ENCODE measurements at regions not wholly inside any gene's neighbourhood (a gene's known extent, or its start where the extent isn't known, plus 50 kb on each side); places are given as distances from the start of the nearest gene placed in this dataset.
"Not testable (repeated sequence)": the region's sequence is repeated elsewhere in the genome, so short reads cannot be mapped to it uniquely, and the experiment has no call there.

DNA sequence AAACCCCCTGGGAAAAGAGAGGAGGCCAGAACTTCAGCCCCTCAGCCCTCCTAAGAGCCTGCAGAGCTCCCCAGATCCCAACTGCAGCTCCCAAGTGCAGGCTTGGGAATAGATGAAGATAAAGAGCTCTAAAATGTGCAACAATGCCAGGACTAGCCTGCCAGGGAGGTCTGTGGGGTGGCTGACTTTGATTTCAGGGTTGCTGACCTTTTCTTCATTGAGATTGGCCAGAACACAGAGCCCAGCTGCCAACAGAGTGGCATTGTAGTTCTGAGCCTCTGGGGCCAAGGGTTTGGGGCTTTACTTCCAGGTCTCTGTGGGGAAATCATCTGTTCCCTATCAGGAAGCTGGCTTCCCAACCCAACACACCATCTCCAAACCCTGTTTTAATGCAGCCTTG lies 120.6 kb downstream of the COPRS start:
- H3K4me3 ChIP-seq (ENCODE audit: low read depth, low read length), result no peak overlapping the region
- TF ChIP-seq CTCF (conservative IDR thresholded peaks at IDR 0.05; ENCODE audit: low read depth, low read length), result no peak
- no peak for DNase-seq (ENCODE audit: low read depth)

GRCh38 chr17:31738067-31738466 lies 121.0 kb downstream of the COPRS start:
- no peak overlapping the region for H3K4me3 ChIP-seq (ENCODE audit: low read depth, low read length)
- TF ChIP-seq CTCF (conservative IDR thresholded peaks at IDR 0.05; ENCODE audit: low read depth, low read length), result no peak
- DNase-seq (ENCODE audit: low read depth), result no peak

GRCh38 chr17:31736855-31737625 lies 122.0 kb downstream of the COPRS start:
- no peak overlapping the region for H3K4me3 ChIP-seq (ENCODE audit: low read depth, low read length)
- no peak for TF ChIP-seq CTCF (conservative IDR thresholded peaks at IDR 0.05; ENCODE audit: low read depth, low read length)
- DNase-seq (ENCODE audit: low read depth), result no peak

DNA sequence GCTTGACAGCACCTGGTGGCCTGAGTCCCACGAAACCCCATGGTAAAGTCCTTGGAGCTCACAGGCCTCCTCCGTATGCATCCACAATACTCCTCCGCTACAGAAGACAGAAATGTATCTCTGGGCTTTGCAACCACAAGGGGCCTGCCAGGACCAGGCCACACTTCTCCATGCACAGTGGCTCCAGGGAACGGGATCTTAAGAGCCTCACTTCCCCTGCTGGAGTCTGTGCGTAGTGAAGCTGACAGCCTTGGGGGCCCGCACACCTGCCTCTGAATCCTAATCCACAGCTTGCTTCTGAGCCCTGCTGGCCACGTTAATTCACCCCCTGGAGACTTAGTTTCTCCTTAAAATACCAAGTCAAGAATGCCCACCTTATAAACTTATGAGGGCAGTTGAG lies 125.7 kb downstream of the COPRS start:
- no peak for DNase-seq (ENCODE audit: low read depth)
- TF ChIP-seq CTCF (conservative IDR thresholded peaks at IDR 0.05; ENCODE audit: low read depth, low read length), result no peak
- no peak overlapping the region for H3K4me3 ChIP-seq (ENCODE audit: low read depth, low read length)

GRCh38 chr17:31731585-31732154 lies 127.4 kb downstream of the COPRS start:
- not testable (repeated sequence) for DNase-seq (ENCODE audit: low read depth); H3K4me3 ChIP-seq (ENCODE audit: low read depth, low read length)

DNA sequence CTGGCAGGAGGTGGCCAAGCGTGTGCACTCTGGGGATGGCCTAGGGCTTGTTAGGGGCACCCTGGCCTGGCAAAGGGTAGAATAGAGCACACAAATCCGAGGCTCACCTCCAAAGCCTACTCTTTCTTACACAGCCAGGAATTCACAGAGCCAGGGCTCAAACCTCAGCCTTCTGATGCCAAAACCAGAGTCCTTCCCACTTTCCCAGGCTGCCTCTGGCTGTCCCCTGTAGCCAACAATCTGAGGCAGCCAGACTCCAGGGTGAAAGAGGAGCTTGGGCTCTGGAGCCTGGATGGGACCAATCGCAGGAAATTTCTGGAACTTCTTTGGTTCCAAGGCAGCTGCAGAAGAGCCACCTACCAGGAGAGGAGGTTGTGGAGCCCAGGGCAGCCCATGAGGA lies 127.9 kb downstream of the COPRS start:
- no peak for TF ChIP-seq CTCF (conservative IDR thresholded peaks at IDR 0.05; ENCODE audit: low read depth, low read length)
- H3K4me3 ChIP-seq (ENCODE audit: low read depth, low read length), result no peak overlapping the region
- no peak for DNase-seq (ENCODE audit: low read depth)

- no peak overlapping the region for H3K4me3 ChIP-seq (ENCODE audit: low read depth, low read length)
- DNase-seq (ENCODE audit: low read depth), result peak; percentile 56
- no peak for TF ChIP-seq CTCF (conservative IDR thresholded peaks at IDR 0.05; ENCODE audit: low read depth, low read length)
Observed at GRCh38 chr17:31726980-31727427, 132.0 kb downstream of the COPRS start.
